Erythroblast (primary cell): ENCODE measurements at regions not wholly inside any gene's neighbourhood (a gene's known extent, or its start where the extent isn't known, plus 50 kb on each side); places are given as distances from the start of the nearest gene placed in this dataset.
"Not testable (repeated sequence)": the region's sequence is repeated elsewhere in the genome, so short reads cannot be mapped to it uniquely, and the experiment has no call there.

Experiments used
- GATA1 ChIP-seq: IDR thresholded peaks from 2 replicates; pipeline ENCODE4 v1.6.1; 2011; ENCODE audit warnings: low read depth, mild to moderate bottlenecking, control low read depth, low read length, moderate library complexity
- POLR2A ChIP-seq: IDR thresholded peaks from 2 replicates; pipeline ENCODE4 v1.6.1; 2011; ENCODE audit warnings: mild to moderate bottlenecking, low read length

- not testable (repeated sequence) for TF ChIP-seq POLR2A, GATA1
Observed at GRCh38 chr2:117623175-117623574, 191.3 kb upstream of the DDX18 start.
